Neural cell (in vitro differentiated cells): ENCODE measurements at regions not wholly inside any gene's neighbourhood (a gene's known extent, or its start where the extent isn't known, plus 50 kb on each side); places are given as distances from the start of the nearest gene placed in this dataset.

Experiments used
- H2AFZ ChIP-seq: fragments of 200-600, 300-800 bp; sonication (generic), shearing (Covaris generic); 2 replicates; pipeline ENCODE4 v1.6.0; 2014; ENCODE audit warnings: low read depth, mild to moderate bottlenecking, antibody characterized with exemption, low read length, moderate library complexity
- H3F3A ChIP-seq: fragments of 200-600 bp; shearing (Covaris generic); 2 replicates; pipeline ENCODE4 v1.6.1; 2016; ENCODE audit warnings: mild to moderate bottlenecking, moderate library complexity, mixed read lengths, antibody characterized with exemption, low read length; ENCODE audit not compliant: insufficient read depth, poor library complexity, severe bottlenecking
- H3K27ac ChIP-seq: fragments of 200-600, 300-800 bp; sonication (generic), shearing (Covaris generic); 2 replicates; pipeline ENCODE4 v1.5.1; 2014; ENCODE audit warnings: mild to moderate bottlenecking, low read length, moderate library complexity
- H3K27me3 ChIP-seq: fragments of 300-800, 200-600 bp; sonication (generic), shearing (Covaris generic); 2 replicates; pipeline ENCODE4 v1.6.0; 2014; ENCODE audit warnings: mild to moderate bottlenecking, low read depth, low read length, moderate library complexity; ENCODE audit not compliant: insufficient read depth
- H3K36me3 ChIP-seq: fragments of 300-800, 200-600 bp; sonication (generic), shearing (Covaris generic); 2 replicates; pipeline ENCODE4 v1.5.1; 2014; ENCODE audit warnings: mild to moderate bottlenecking, antibody characterized with exemption, low read length, moderate library complexity; ENCODE audit not compliant: insufficient read depth
- H3K4me2 ChIP-seq: fragments of 300-800, 200-600 bp; sonication (generic), shearing (Covaris generic); 2 replicates; pipeline ENCODE4 v1.6.0; 2014; ENCODE audit warnings: mild to moderate bottlenecking, low read length
- H3K4me3 ChIP-seq: fragments of 300-800, 200-600 bp; sonication (generic), shearing (Covaris generic); 2 replicates; pipeline ENCODE4 v1.5.1; 2014; ENCODE audit warnings: mild to moderate bottlenecking, low read length, moderate library complexity
- H3K79me2 ChIP-seq: fragments of 200-600 bp; shearing (Covaris generic); replicated peaks from 2 replicates; pipeline ENCODE4 v1.6.0; 2014; ENCODE audit warnings: mild to moderate bottlenecking, low read length, moderate library complexity; ENCODE audit not compliant: insufficient read depth
- H3K9ac ChIP-seq: fragments of 300-800, 200-600 bp; sonication (generic), shearing (Covaris generic); 2 replicates; pipeline ENCODE4 v1.6.1; 2016; ENCODE audit warnings: mild to moderate bottlenecking, low read length, mixed read lengths
- H3K9me2 ChIP-seq: fragments of 200-600 bp; shearing (Covaris generic); 2 replicates; pipeline ENCODE4 v1.6.1; 2016; ENCODE audit warnings: mild to moderate bottlenecking, low read length, mixed read lengths; ENCODE audit not compliant: insufficient read depth
- H3K9me3 ChIP-seq: fragments of 200-600, 300-800 bp; sonication (generic), shearing (Covaris generic); 2 replicates; pipeline ENCODE4 v1.6.1; 2016; ENCODE audit warnings: mild to moderate bottlenecking, mixed run types, low read length, moderate library complexity, mixed read lengths
- H4K20me1 ChIP-seq: fragments of 200-600 bp; shearing (Covaris generic); 2 replicates; pipeline ENCODE4 v1.6.1; 2016; ENCODE audit warnings: mild to moderate bottlenecking, mixed run types; ENCODE audit not compliant: insufficient read depth
- CTCF ChIP-seq: fragments of 450-650 bp; IDR thresholded peaks from 2 replicates; pipeline ENCODE4 v1.5.1; 2014; ENCODE audit warnings: antibody characterized with exemption, mild to moderate bottlenecking, moderate library complexity; ENCODE audit not compliant: poor library complexity, severe bottlenecking
- EP300 ChIP-seq: fragments of 450-650 bp; conservative IDR thresholded peaks from 2 replicates; pipeline ENCODE4 v1.6.1; 2014; ENCODE audit warnings: antibody characterized with exemption, mild to moderate bottlenecking, moderate library complexity; ENCODE audit not compliant: poor library complexity, severe bottlenecking
- EZH2 ChIP-seq: fragments of 200-600, 300-800 bp; shearing (Covaris generic), sonication (generic); IDR thresholded peaks from 2 replicates; pipeline ENCODE4 v1.6.1; 2014; ENCODE audit warnings: antibody characterized with exemption, low read length, borderline replicate concordance, mild to moderate bottlenecking; ENCODE audit not compliant: insufficient read depth, poor library complexity, severe bottlenecking
- MXI1 ChIP-seq: fragments of 450-650 bp; conservative IDR thresholded peaks from 2 replicates; pipeline ENCODE4 v1.6.1; 2014; ENCODE audit warnings: antibody characterized with exemption, mild to moderate bottlenecking; ENCODE audit not compliant: poor library complexity, severe bottlenecking
- POLR2AphosphoS5 ChIP-seq: IDR thresholded peaks from 2 replicates; pipeline ENCODE4 v1.6.1; 2012
- RAD21 ChIP-seq: fragments of 450-650 bp; conservative IDR thresholded peaks from 2 replicates; pipeline ENCODE4 v1.6.1; 2014; ENCODE audit warnings: antibody characterized with exemption, mild to moderate bottlenecking, moderate library complexity
- REST ChIP-seq: IDR thresholded peaks from 2 replicates; pipeline ENCODE4 v1.6.1; 2012; ENCODE audit warnings: borderline replicate concordance
- SMC3 ChIP-seq: fragments of 450-650 bp; conservative IDR thresholded peaks from 2 replicates; pipeline ENCODE4 v1.6.1; 2014; ENCODE audit warnings: antibody characterized with exemption, mild to moderate bottlenecking, moderate library complexity; ENCODE audit not compliant: poor library complexity
- TAF1 ChIP-seq: IDR thresholded peaks from 2 replicates; pipeline ENCODE4 v1.6.1; 2012; ENCODE audit warnings: low read depth

GRCh38 chr11:106386519-106386918 is 309.1 kb downstream of the AASDHPPT start:
- H4K20me1 ChIP-seq, result no peaks in the 10 kb centered on the region
- H3K4me2 ChIP-seq, result no peak overlapping the region
- no peak overlapping the region for H3K4me3 ChIP-seq
- H3K9me3 ChIP-seq, result no peaks in the 10 kb centered on the region
- no peaks in the 10 kb centered on the region for H3K79me2 ChIP-seq
- H3K27me3 ChIP-seq, result no peaks in the 10 kb centered on the region
- no peak overlapping the region for H2AFZ ChIP-seq
- no peaks in the 10 kb centered on the region for H3F3A ChIP-seq
- no peaks in the 10 kb centered on the region for H3K9me2 ChIP-seq
- H3K36me3 ChIP-seq, result no peaks in the 10 kb centered on the region
- no peak overlapping the region for H3K9ac ChIP-seq
- H3K27ac ChIP-seq, result no peak overlapping the region
- TF ChIP-seq POLR2AphosphoS5 (no peak), EZH2 (no peak), EP300 (no peak), REST (no peak), TAF1 (no peak), CTCF (no peak), MXI1 (no peak), RAD21 (no peak), SMC3 (no peak)

GRCh38 chr11:106389101-106389500 is 311.6 kb downstream of the AASDHPPT start:
- Histone ChIP-seq H3K4me3 (no peak overlapping the region), H3K27ac (no peak overlapping the region), H3K9ac (no peak overlapping the region), H3K79me2 (no peaks in the 10 kb centered on the region), H3F3A (no peaks in the 10 kb centered on the region), H3K9me2 (no peaks in the 10 kb centered on the region), H4K20me1 (no peaks in the 10 kb centered on the region), H3K27me3 (no peaks in the 10 kb centered on the region), H2AFZ (no peak overlapping the region), H3K36me3 (no peaks in the 10 kb centered on the region), H3K9me3 (no peaks in the 10 kb centered on the region), H3K4me2 (no peak overlapping the region)
- TF ChIP-seq CTCF (no peak), EP300 (no peak), REST (no peak), EZH2 (no peak), SMC3 (no peak), MXI1 (no peak), RAD21 (no peak), TAF1 (no peak), POLR2AphosphoS5 (no peak)
